ENCODE measurements at regions not wholly inside any gene's neighbourhood (a gene's known extent, or its start where the extent isn't known, plus 50 kb on each side); places are given as distances from the start of the nearest gene placed in this dataset.

GRCh38 chr11:38824573-38824972 lies 2226.5 kb upstream of the RAG2 start:
- TF ChIP-seq CTCF (IDR thresholded peaks at IDR 0.05 in 8 of 11, conservative IDR thresholded peaks at IDR 0.05 in 3 of 11): no peak
- TF ChIP-seq POLR2AphosphoS5 (IDR thresholded peaks at IDR 0.05): no peak
- no peak for TF ChIP-seq POLR2A (IDR thresholded peaks at IDR 0.05)

Data from spleen (tissue), 7 donors.